ENCODE measurements at regions not wholly inside any gene's neighbourhood (a gene's known extent, or its start where the extent isn't known, plus 50 kb on each side); places are given as distances from the start of the nearest gene placed in this dataset.
"Not testable (repeated sequence)": the region's sequence is repeated elsewhere in the genome, so short reads cannot be mapped to it uniquely, and the experiment has no call there.

GRCh38 chr7:64469673-64470072 is 93.2 kb downstream of the ZNF680 start:
- intact Hi-C loops (cut with DNase I), result no loop called here
- no peak for DNase-seq (ENCODE audit: low spot score)

GRCh38 chr7:64465551-64465950 is 97.3 kb downstream of the ZNF680 start:
- intact Hi-C loops (cut with DNase I), result no loop called here
- no peak for DNase-seq (ENCODE audit: low spot score)

- intact Hi-C loops (cut with DNase I), result no loop called here
Measured at GRCh38 chr7:64463636-64464375, 99.1 kb downstream of the ZNF680 start.

GRCh38 chr7:64459858-64460257 is 103.0 kb downstream of the ZNF680 start:
- intact Hi-C loops (cut with DNase I); DNase-seq (ENCODE audit: low spot score): not testable (repeated sequence)

More at GRCh38 chr7:64463636-64464375, 99.1 kb downstream of the ZNF680 start:
- peak; percentile 86 for DNase-seq (ENCODE audit: low spot score)

GRCh38 chr7:64433590-64433989 is 119.8 kb downstream of the ZNF736 start:
- no peak for DNase-seq (ENCODE audit: low spot score)
- intact Hi-C loops (cut with DNase I), result no loop called here

GRCh38 chr7:64431838-64432237 is 118.1 kb downstream of the ZNF736 start:
- intact Hi-C loops (cut with DNase I), result no loop called here
- no peak for DNase-seq (ENCODE audit: low spot score)

GRCh38 chr7:64429232-64429631 is 115.5 kb downstream of the ZNF736 start:
- intact Hi-C loops (cut with DNase I), result no loop called here
- no peak for DNase-seq (ENCODE audit: low spot score)

- DNase-seq (ENCODE audit: low spot score), result not testable (repeated sequence)
Measured at GRCh38 chr7:64425436-64425835, 111.7 kb downstream of the ZNF736 start.

GRCh38 chr7:64407148-64407547 is 93.4 kb downstream of the ZNF736 start:
- intact Hi-C loops (cut with DNase I), result no loop called here
- no peak for DNase-seq (ENCODE audit: low spot score)

More at GRCh38 chr7:64425436-64425835, 111.7 kb downstream of the ZNF736 start:
- intact Hi-C loops (cut with DNase I), result not testable (repeated sequence)

All from cardiac septum (tissue), 1 donor.